ENCODE measurements at regions not wholly inside any gene's neighbourhood (a gene's known extent, or its start where the extent isn't known, plus 50 kb on each side); places are given as distances from the start of the nearest gene placed in this dataset.

GRCh38 chr5:5965132-5965531 lies 413.2 kb downstream of the MED10 start:
- TF ChIP-seq TEAD4 (IDR thresholded peaks at IDR 0.05): no peak
- TF ChIP-seq ZBTB7A (IDR thresholded peaks at IDR 0.05; ENCODE audit: low read depth): no peak
- TF ChIP-seq USF1 (IDR thresholded peaks at IDR 0.05): no peak
- TF ChIP-seq NFIC (IDR thresholded peaks at IDR 0.05): no peak
- TF ChIP-seq EGR1 (IDR thresholded peaks at IDR 0.05): no peak
- TF ChIP-seq MAX (IDR thresholded peaks at IDR 0.05): no peak

GRCh38 chr5:5964347-5964746 lies 414.0 kb downstream of the MED10 start:
- TF ChIP-seq TAF1 (IDR thresholded peaks at IDR 0.05; ENCODE audit: low read depth) (no peak), CREB1 (IDR thresholded peaks at IDR 0.05; ENCODE audit: low read depth) (no peak), EGR1 (IDR thresholded peaks at IDR 0.05) (no peak), FOXM1 (IDR thresholded peaks at IDR 0.05; ENCODE audit: borderline replicate concordance, low read depth) (no peak), EP300 (IDR thresholded peaks at IDR 0.05; ENCODE audit: borderline replicate concordance) (no peak), ZBTB7A (IDR thresholded peaks at IDR 0.05; ENCODE audit: low read depth) (no peak), MAX (IDR thresholded peaks at IDR 0.05) (no peak), TCF12 (IDR thresholded peaks at IDR 0.05; ENCODE audit: low read depth) (no peak), RAD21 (IDR thresholded peaks at IDR 0.05; ENCODE audit: low read depth) (no peak), NFIC (IDR thresholded peaks at IDR 0.05) (no peak), USF1 (IDR thresholded peaks at IDR 0.05) (no peak), TEAD4 (IDR thresholded peaks at IDR 0.05) (no peak), YY1 (IDR thresholded peaks at IDR 0.05; ENCODE audit: low read depth) (no peak), REST (IDR thresholded peaks at IDR 0.05; ENCODE audit: low read depth) (no peak), CEBPB (IDR thresholded peaks at IDR 0.05) (no peak)

GRCh38 chr5:5957737-5958136 lies 420.6 kb downstream of the MED10 start:
- TF ChIP-seq USF1 (IDR thresholded peaks at IDR 0.05) (no peak), EGR1 (IDR thresholded peaks at IDR 0.05) (no peak), YY1 (IDR thresholded peaks at IDR 0.05; ENCODE audit: low read depth) (no peak), FOXM1 (IDR thresholded peaks at IDR 0.05; ENCODE audit: borderline replicate concordance, low read depth) (no peak), NFIC (IDR thresholded peaks at IDR 0.05) (no peak), EP300 (IDR thresholded peaks at IDR 0.05; ENCODE audit: borderline replicate concordance) (no peak), TEAD4 (IDR thresholded peaks at IDR 0.05) (no peak), REST (IDR thresholded peaks at IDR 0.05; ENCODE audit: low read depth) (no peak), CREB1 (IDR thresholded peaks at IDR 0.05; ENCODE audit: low read depth) (no peak), ZBTB7A (IDR thresholded peaks at IDR 0.05; ENCODE audit: low read depth) (no peak), MAX (IDR thresholded peaks at IDR 0.05) (no peak), TAF1 (IDR thresholded peaks at IDR 0.05; ENCODE audit: low read depth) (no peak), TCF12 (IDR thresholded peaks at IDR 0.05; ENCODE audit: low read depth) (no peak), CEBPB (IDR thresholded peaks at IDR 0.05) (no peak), RAD21 (IDR thresholded peaks at IDR 0.05; ENCODE audit: low read depth) (no peak)

- TF ChIP-seq MAX (IDR thresholded peaks at IDR 0.05) (no peak), CREB1 (IDR thresholded peaks at IDR 0.05; ENCODE audit: low read depth) (no peak), TAF1 (IDR thresholded peaks at IDR 0.05; ENCODE audit: low read depth) (no peak), EP300 (IDR thresholded peaks at IDR 0.05; ENCODE audit: borderline replicate concordance) (no peak), NFIC (IDR thresholded peaks at IDR 0.05) (no peak), CEBPB (IDR thresholded peaks at IDR 0.05) (no peak), TEAD4 (IDR thresholded peaks at IDR 0.05) (no peak)
These were observed 424.1 kb downstream of the MED10 start for GRCh38 chr5:5954275-5954598.

GRCh38 chr5:5953584-5954274 lies 424.6 kb downstream of the MED10 start:
- TF ChIP-seq TCF12 (IDR thresholded peaks at IDR 0.05; ENCODE audit: low read depth): no peak
